ENCODE measurements at regions not wholly inside any gene's neighbourhood (a gene's known extent, or its start where the extent isn't known, plus 50 kb on each side); places are given as distances from the start of the nearest gene placed in this dataset.
"Not testable (repeated sequence)": the region's sequence is repeated elsewhere in the genome, so short reads cannot be mapped to it uniquely, and the experiment has no call there.

DNA sequence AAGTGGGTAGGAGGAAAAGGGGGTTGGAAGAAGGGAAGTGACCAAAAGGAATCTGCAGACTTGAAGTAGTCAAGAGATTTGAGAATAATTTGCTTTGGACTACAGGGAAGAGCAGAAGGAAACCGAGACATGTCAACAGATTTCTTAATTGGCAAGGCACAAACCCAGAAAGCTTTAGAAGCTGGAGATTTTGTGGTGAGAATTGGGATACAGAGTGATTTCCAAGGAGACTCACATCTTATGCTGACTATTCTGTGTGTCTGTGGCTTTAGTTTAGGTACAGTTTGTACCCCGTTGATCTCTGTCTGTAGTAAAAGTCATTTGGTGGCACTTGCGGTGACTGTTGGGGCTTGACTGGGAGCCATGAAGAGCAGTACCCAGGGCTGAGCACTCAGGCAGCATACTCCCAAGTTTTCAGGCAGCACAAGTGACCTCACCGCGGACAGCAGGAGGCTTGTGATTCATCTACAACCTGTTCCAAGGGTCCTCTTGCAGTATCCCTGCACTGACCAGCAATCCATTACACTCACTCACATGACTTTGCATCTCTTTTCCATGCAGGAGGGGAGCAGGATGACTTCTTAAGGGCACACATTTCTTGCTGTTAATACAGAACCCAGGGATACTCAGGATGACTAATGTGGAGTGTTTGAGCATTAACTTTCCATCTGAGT lies 97.1 kb upstream of the TNP1 start:
- FAIRE-seq, result no peak

DNA sequence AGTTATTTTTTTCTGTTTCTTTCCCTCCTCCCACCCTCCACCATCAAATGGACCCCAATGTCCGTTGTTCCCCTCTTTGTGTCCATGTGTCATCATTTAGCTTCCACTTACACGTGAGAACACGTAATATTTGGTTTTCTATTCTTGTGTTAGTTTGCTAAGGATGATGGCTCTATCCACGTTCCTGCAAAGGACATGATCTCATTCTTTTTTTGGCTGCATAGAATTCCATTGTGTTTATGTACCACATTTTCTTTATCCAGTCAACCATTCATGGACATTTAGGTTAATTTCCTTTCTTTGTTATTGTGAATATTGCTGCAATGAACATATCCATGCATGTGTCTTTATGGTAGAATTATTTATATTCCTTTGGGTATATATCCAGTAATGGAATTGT lies 91.3 kb upstream of the TNP1 start:
- no peak for FAIRE-seq

GRCh38 chr2:216950547-216950946 lies 90.7 kb upstream of the TNP1 start:
- FAIRE-seq, result no peak

DNA sequence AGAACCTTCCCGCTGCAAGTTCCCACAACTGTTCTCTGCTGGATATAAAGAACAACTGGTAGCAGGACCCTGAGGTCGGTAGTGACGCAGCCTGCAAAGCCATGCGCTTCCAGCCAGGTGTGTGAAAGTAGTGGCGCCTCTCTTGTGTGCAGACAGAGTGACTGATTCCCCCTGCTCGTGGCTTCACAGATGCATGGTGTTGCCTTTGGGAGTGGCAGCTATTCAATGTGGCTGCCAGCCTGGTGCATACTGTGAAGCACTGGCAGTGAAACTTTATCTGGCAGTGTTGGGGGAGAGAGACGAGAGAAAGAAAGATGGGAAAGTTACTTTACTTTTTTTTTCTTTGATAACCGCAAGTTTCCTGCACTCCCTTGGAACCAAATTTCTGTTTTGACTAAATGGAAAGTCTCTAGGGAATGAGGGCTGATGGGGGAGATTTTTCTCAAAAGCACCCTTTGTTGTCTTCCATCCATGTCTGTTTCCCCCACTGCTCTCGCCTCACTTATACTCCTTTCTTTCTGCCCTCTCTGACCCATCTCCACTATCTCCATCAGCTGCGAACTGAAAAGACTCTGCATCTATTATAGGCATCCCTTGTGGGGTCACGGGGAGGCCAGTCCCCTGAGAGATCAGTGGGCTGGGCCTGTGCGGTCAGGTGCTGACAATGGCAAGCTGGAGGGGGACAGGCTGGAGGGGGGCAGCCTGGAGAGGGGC lies 90.0 kb upstream of the TNP1 start:
- FAIRE-seq, result no peak

DNA sequence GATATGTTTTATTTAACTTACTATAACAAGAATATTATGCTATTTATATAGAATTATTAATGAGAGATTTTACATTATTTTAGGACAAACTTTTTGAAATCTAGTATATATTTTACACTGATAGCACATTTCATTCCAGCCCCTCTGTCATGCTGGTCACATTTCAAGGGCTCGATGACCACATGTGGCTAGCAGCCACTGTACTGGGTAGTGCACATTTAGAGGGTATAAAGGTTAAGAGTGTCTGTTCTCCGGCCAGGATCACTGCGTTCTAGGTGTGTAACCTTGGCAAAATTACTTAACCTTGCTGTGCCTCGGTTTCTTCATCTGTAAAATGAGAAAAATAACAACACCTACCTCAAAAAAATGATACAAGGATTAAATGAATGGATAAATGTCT lies 87.2 kb upstream of the TNP1 start:
- FAIRE-seq, result no peak

DNA sequence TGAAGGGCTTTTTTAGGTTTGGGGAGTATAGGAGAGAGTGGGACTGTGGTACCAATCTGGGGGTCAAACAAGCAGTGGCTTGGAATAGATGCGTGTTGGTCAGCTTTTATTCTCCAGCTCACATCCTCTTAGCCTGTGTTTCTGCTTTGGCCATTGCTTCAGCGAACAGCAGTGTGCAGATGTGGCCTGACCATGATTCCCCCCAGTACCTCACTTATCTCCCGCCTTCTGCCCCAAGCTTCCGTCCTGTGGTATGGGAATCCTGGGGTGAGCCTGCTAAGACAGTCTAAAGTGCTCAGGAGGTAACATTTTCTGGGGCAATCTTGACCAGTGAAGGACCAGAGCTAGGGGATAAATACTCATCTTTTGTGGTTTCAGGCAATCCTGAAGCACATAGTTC lies 84.9 kb upstream of the TNP1 start:
- no peak for FAIRE-seq

- FAIRE-seq, result no peak
Observed at GRCh38 chr2:216943109-216943508, 83.2 kb upstream of the TNP1 start.

DNA sequence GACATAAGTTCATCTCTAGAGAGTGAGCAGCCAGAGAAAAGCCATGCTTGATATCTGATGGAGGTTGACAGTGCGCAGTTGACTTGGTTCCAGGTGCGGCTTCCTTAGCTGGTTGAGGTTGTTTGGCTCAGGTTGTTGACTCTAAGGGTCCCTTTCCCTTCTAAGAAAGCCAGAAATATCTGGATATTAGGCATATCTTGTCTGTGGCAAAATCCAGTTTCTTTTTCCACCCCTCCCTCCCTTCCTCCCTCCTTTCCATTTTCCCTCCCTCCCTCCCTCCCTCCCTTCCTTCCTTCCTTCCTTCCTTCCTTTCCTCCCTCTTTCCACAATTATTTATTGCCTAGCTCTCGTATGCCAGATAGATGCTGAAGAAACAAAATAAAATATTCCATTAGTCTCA lies 82.6 kb upstream of the TNP1 start:
- no peak for FAIRE-seq

- FAIRE-seq, result no peak
Observed at GRCh38 chr2:216942016-216942415, 82.2 kb upstream of the TNP1 start.

DNA sequence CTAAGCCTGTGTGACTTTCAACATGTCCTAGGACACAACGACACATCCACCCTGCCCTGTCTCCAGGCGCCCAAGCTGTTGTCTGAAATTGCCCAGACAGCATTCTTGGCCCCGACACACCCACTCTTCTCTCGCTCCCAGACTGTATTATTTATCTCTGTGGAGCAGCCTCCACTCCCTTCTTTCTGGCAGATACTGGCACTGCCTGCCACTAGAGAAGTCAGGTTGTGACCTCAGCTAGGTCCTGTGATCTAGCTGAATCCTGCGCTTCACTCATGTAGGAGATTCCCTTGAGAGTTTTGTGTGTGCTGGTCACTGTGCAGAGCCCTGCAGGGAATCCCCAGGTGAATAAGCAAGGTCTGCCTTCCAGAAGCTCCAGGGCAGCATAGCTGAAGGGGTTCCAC lies 77.1 kb upstream of the TNP1 start:
- FAIRE-seq, result no peak

DNA sequence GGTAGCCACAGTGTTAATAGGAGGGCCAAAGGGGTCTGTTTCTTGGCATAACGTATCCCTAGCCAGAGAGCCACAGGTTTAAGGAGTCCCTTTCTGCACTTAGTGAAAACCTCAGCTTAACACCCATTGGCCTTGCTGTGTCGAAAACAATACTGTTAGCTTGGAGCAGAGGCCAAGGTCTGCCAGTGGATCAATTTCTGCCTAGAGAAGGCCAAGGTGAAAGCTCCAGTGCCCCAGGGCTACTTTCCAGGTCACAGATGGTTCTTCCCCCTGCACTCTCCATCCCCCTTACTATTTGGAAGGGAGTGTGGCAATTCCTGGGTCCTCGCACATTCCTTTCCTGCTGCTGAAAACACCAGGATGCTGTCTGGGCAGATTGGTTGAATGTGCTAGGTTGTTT lies 74.8 kb upstream of the TNP1 start:
- FAIRE-seq, result no peak

DNA sequence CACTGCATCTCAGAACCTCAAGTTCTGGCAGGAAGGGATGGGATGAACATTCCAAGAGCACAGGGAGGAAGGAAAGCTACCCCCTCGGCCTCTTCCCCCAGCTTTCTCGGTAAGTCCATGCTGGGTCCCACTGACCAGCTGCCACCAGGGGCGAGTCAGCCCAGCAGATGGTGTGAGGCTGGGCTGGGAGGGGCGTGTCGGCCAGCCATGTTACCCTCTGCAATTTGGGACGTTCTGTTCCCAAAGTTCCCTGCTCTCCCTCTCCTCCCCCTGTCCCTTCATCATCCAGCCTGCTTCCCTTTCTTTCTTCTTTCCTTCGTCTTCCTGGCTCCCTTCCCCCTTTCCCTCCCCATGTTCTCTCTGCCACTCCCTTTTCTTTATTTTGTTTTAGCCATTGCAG lies 74.3 kb upstream of the TNP1 start:
- FAIRE-seq, result no peak

DNA sequence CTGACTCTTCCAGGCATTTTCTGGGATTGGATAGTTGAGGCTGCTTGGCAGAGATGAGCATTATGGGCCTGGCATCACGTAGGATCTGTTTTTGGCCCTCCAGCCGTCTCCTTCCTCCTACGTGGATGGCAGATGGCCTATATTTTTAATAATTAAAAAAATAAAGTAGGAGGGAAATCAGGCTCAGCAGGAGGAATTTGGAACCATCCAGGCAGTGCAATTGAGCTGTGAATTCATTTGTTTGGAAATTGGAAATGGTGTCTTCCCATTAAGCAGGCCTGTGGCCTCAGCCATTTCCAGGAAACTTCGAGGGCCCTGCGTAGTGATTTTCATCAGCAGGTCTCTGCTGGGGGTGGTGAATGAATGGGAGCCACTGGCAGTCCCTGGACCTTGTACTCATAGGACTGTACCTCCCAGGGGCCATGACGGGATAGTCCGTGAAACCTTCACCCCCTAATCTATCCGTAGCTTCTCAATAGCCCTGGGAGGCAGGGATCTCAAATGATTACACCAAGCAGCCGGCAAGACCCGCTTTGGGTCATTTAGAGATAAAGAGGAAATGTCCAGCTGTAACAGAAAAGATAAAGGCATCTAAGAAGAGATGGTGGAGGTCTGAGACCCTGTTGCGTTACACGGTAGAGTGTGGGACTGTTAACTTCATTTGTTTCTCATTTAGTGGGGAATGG lies 73.1 kb upstream of the TNP1 start:
- no peak for FAIRE-seq

DNA sequence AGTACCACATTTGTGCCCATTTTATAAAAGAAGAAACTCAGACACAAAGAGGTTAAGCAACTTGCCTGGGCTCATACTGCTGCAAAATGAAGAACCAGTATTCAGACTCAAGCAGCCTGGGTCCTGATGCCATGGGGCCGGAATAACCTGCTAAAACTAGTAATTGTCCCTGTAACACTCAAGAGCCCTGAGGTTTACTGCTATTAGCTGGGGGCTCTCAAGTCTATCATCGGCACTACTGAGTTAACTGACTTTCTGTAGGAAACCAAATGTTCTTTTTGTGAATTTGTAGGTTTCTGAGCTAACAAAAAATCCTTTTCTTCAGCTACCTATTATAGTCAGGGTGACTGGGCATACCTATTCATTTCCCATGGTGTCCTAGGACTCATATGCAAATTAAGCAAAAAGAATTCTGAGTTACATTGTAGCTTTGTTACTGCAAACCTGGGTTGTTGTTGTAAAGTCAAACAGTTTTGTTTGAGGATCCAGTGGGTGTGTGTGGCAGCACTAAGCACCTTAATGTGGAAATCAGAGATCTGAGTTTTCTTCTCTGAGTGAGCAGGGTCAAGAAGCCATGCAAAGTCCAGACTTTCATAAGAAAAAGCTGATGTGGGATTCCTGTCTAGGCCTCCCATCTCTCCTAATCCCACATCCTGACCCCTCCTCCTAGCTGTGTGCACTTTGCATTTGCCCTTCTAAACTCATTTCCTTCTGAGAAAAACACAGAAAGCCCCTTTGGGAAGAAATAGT lies 72.4 kb upstream of the TNP1 start:
- FAIRE-seq, result no peak

- no peak for FAIRE-seq
Observed at GRCh38 chr2:216930716-216931115, 70.9 kb upstream of the TNP1 start.

DNA sequence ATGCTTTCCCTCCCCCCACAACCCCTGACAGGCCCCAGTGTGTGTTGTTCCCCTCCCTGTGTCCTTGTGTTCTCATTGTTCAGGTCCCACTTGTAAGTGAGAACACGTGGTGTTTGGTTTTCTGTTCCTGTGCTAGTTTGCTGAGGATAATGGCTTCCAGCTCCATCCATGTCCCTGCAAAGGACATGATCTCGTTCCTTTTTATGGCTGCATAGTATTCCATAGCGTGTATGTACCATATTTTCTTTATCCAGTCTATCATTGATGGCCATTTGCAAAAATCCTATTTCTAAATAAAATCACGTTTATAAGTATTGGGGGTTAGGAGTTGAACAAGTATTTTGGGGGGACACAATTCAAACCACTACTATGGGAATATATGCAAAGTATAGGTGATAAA lies 69.5 kb upstream of the TNP1 start:
- not testable (repeated sequence) for FAIRE-seq

DNA sequence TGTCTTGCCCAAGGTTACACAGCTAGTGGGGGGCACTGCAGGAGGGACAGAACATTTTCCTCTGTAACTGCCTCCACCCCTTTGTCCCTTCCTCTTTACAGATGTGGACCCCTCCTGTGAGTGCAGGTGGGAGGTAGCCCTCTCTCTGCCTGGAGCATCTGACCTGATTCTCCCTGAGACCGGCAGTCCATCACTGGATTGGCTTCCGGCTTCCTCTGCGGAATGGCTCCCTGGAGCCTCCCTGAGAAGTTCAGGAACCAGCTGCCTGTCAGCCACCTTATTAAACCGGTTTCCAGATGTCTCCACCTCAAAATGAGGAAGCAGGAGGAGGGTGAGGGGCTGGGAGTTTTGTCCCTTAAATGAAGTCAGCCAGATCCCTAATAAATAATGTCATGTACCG lies 67.3 kb upstream of the TNP1 start:
- no peak for FAIRE-seq

GRCh38 chr2:216925636-216926366 lies 65.9 kb upstream of the TNP1 start:
- FAIRE-seq, result no peak

DNA sequence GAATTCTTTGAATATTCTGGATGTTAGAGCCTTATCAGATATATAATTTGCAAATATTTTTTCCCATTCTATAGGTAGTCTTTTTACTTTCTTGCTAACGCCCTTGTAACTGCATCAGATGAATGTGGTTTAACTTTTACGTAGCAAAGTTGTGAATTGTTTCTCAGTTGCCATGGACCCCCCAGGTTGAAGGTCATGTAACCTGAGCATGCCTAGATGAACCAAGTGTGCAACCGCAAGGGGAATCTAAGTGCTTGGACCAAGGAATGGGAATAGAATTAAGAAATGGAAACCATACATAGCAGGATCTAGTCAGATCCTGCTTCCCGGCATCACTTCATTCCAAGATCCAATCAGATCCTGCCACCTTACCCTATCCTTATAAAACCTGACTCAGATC lies 65.1 kb upstream of the TNP1 start:
- FAIRE-seq, result no peak

DNA sequence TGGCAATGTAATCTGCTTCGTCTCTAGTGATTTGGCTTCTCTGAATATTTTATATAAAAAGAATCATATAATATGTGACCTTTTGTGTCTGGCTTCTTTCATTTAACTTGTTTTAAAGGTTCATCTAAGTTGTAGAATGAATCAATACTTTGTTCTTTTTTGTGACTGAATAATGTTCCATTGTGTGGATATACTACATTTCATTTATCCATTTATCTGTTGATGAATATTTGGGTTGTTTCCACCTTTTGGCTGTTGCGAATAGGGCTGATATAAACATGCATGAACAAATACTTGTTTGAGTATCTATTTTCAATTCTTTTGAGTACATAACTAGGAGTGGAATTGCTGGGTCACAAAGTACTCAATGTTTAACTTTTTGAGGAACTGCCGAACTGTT lies 63.8 kb upstream of the TNP1 start:
- no peak for FAIRE-seq

DNA sequence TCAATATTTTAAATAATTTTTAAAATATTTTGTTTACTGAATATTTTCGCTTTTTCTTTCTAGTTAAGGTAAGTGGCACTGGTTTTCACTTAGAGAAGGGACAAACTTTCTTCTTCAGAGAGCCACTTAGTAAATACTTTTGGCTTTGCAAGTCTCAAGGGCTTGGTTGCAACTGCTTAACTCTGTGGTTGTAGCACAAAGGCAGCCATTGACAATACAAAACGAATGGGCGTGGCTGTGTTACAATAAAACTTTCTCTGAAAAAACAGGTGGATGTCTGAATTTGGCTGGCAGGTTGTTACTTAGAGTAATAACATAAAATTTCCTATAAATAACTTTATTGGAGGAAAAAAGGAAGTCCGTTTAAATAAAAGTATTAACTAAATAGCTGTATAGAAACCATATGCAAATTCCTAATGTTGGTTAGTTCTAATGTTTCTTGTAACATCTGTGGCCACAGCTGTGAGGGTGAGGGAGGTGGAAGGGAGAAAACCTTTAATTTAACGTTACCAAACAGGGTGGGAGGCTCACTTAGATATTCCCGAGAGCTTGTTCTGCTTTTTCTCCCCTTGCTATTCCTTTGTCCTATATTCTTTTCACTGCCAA lies 62.4 kb upstream of the TNP1 start:
- no peak for FAIRE-seq

DNA sequence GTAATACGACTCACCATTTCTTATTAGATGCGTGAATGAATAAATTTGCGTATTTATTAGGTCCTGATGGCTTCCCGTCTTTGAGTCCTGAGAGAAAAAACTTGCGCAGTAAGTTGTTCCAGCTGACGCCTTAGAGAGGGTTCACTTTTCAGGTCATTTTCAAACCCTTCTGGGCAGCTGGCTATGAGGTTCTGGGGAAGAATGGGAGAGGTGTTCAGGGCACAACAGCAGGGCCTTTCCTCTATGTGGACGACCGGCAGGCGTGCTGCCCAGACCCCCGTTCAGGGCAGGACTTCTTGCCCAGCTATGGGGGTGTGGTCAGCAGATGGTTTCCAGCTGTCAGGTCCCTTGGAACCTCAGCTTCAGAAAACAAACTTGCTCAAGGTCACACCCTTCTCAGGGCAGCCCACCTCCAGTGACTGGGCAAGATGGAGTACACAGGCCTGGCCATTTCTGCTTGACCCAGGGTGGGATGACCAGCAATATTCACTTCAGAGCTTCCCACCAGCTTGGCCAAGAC lies 61.1 kb upstream of the TNP1 start:
- no peak for FAIRE-seq
